Neural progenitor cell (in vitro differentiated cells): ENCODE measurements at regions not wholly inside any gene's neighbourhood (a gene's known extent, or its start where the extent isn't known, plus 50 kb on each side); places are given as distances from the start of the nearest gene placed in this dataset.
A peak's percentile ranks its signal among the peaks of the same experiment; 100 is the strongest.

Experiments
- DNase-seq: peaks from one replicate; pipeline ENCODE4 v3.0.0-alpha.2; 2016; ENCODE audit warnings: low spot score
- H2AFZ ChIP-seq: fragments of 200-600 bp; sonication (generic); replicated peaks from 2 replicates; pipeline ENCODE4 v1.6.1; 2016; ENCODE audit warnings: antibody characterized with exemption
- H3F3A ChIP-seq: fragments of 200-600 bp; sonication (generic); 2 replicates; pipeline ENCODE4 v1.6.1; 2016; ENCODE audit warnings: antibody characterized with exemption, low read depth
- H3K27ac ChIP-seq: fragments of 200-600 bp; sonication (generic); 2 replicates; pipeline ENCODE4 v1.5.1; 2016; ENCODE audit warnings: mild to moderate bottlenecking
- H3K27me3 ChIP-seq: fragments of 200-600 bp; sonication (generic); 2 replicates; pipeline ENCODE4 v1.6.1; 2016; ENCODE audit warnings: mild to moderate bottlenecking, moderate library complexity
- H3K36me3 ChIP-seq: fragments of 200-600 bp; sonication (generic); 2 replicates; pipeline ENCODE4 v1.5.1; 2016
- H3K4me1 ChIP-seq: fragments of 200-600 bp; sonication (generic); 2 replicates; pipeline ENCODE4 v1.6.1; 2016; ENCODE audit warnings: mixed run types
- H3K4me2 ChIP-seq: fragments of 200-600 bp; sonication (generic); 2 replicates; pipeline ENCODE4 v1.6.1; 2016
- H3K4me3 ChIP-seq: fragments of 200-600 bp; sonication (generic); 2 replicates; pipeline ENCODE4 v1.5.1; 2016
- H3K79me2 ChIP-seq: fragments of 200-600 bp; sonication (generic); 2 replicates; pipeline ENCODE4 v1.6.1; 2016; ENCODE audit warnings: low read depth
- H3K9ac ChIP-seq: fragments of 200-600 bp; sonication (generic); 2 replicates; pipeline ENCODE4 v1.6.1; 2016
- H3K9me3 ChIP-seq: fragments of 200-600 bp; sonication (generic); 2 replicates; pipeline ENCODE4 v1.5.1; 2016; ENCODE audit warnings: low read depth
- H4K20me1 ChIP-seq: fragments of 200-600 bp; sonication (generic); 2 replicates; pipeline ENCODE4 v1.6.1; 2016; ENCODE audit warnings: low read depth
- H3K27ac Mint-ChIP-seq: 3 replicates; pipeline ENCODE4 v1.8.0; 2021; ENCODE audit warnings: mixed read lengths
- H3K27me3 Mint-ChIP-seq: 2 replicates; pipeline ENCODE4 v1.8.0; 2022; ENCODE audit warnings: low read depth, mild to moderate bottlenecking, inconsistent platforms, moderate library complexity, mixed read lengths; ENCODE audit not compliant: insufficient read depth
- H3K36me3 Mint-ChIP-seq: 3 replicates; pipeline ENCODE4 v1.8.0; 2021; ENCODE audit warnings: mixed read lengths
- H3K4me1 Mint-ChIP-seq: 3 replicates; pipeline ENCODE4 v1.8.0; 2021; ENCODE audit warnings: mixed read lengths
- H3K4me3 Mint-ChIP-seq: 3 replicates; pipeline ENCODE4 v1.8.0; 2021; ENCODE audit warnings: mild to moderate bottlenecking, moderate library complexity, mixed read lengths
- H3K9me3 Mint-ChIP-seq: 3 replicates; pipeline ENCODE4 v1.8.0; 2020; ENCODE audit warnings: mixed read lengths
- EZH2 ChIP-seq: fragments of 200-600 bp; sonication (generic); IDR thresholded peaks from 2 replicates; pipeline ENCODE4 v1.6.1; 2017; ENCODE audit warnings: antibody characterized with exemption, mild to moderate bottlenecking, moderate library complexity
- EZH2phosphoT487 ChIP-seq: fragments of 200-600 bp; sonication (generic); IDR thresholded peaks from 2 replicates; pipeline ENCODE4 v1.6.1; 2017; ENCODE audit warnings: antibody characterized with exemption
- TF ChIP-seq, protein P1 (sequence below): fragments of 200-600 bp; sonication (generic); IDR thresholded peaks from 2 replicates; pipeline ENCODE4 v1.5.1; 2017; ENCODE audit warnings: antibody characterized with exemption, mild to moderate bottlenecking

DNA sequence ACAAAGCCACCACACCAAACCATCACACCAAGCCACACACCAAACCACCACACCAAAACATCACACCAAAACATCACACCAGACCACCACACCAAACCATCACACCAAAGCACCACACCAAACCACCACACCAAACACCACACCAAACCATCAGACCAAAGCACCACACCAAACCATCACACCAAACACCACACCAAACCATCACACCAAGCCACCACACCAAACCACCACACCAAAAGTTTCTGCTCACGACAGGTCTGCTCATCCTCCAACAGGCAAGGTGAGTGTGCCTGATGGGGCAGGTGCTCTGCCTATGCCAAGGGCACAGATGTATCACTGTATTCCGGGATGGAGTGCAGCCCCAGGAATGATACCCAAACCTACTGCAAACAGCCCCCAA is 87.9 kb upstream of the FSTL4 start:
- H3K4me2 ChIP-seq = no peak overlapping the region
- no peak overlapping the region for H3K4me3 Mint-ChIP-seq
- H3K9me3 Mint-ChIP-seq = peaks cover 4% of the 10 kb centered on the region
- H2AFZ ChIP-seq = no peak overlapping the region
- H3K4me3 ChIP-seq = no peak overlapping the region
- H3K27ac Mint-ChIP-seq = peak overlapping the region; percentile 31
- H3K27me3 ChIP-seq = no peaks in the 10 kb centered on the region
- H3K4me1 Mint-ChIP-seq = peaks cover 6% of the 10 kb centered on the region
- H3K9me3 ChIP-seq = no peaks in the 10 kb centered on the region
- no peaks in the 10 kb centered on the region for H4K20me1 ChIP-seq
- no peaks in the 10 kb centered on the region for H3K79me2 ChIP-seq
- no peak overlapping the region for H3K9ac ChIP-seq
- H3K36me3 ChIP-seq = no peaks in the 10 kb centered on the region
- H3K27me3 Mint-ChIP-seq = peaks cover 7% of the 10 kb centered on the region
- no peak for DNase-seq
- H3K27ac ChIP-seq = no peak overlapping the region
- H3K36me3 Mint-ChIP-seq = no peaks in the 10 kb centered on the region
- H3K4me1 ChIP-seq = no peaks in the 10 kb centered on the region
- no peaks in the 10 kb centered on the region for H3F3A ChIP-seq
- TF ChIP-seq EZH2 (no peak), EZH2phosphoT487 (no peak)
- TF ChIP-seq, protein P1, sequence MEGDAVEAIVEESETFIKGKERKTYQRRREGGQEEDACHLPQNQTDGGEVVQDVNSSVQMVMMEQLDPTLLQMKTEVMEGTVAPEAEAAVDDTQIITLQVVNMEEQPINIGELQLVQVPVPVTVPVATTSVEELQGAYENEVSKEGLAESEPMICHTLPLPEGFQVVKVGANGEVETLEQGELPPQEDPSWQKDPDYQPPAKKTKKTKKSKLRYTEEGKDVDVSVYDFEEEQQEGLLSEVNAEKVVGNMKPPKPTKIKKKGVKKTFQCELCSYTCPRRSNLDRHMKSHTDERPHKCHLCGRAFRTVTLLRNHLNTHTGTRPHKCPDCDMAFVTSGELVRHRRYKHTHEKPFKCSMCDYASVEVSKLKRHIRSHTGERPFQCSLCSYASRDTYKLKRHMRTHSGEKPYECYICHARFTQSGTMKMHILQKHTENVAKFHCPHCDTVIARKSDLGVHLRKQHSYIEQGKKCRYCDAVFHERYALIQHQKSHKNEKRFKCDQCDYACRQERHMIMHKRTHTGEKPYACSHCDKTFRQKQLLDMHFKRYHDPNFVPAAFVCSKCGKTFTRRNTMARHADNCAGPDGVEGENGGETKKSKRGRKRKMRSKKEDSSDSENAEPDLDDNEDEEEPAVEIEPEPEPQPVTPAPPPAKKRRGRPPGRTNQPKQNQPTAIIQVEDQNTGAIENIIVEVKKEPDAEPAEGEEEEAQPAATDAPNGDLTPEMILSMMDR = no peak

DNA sequence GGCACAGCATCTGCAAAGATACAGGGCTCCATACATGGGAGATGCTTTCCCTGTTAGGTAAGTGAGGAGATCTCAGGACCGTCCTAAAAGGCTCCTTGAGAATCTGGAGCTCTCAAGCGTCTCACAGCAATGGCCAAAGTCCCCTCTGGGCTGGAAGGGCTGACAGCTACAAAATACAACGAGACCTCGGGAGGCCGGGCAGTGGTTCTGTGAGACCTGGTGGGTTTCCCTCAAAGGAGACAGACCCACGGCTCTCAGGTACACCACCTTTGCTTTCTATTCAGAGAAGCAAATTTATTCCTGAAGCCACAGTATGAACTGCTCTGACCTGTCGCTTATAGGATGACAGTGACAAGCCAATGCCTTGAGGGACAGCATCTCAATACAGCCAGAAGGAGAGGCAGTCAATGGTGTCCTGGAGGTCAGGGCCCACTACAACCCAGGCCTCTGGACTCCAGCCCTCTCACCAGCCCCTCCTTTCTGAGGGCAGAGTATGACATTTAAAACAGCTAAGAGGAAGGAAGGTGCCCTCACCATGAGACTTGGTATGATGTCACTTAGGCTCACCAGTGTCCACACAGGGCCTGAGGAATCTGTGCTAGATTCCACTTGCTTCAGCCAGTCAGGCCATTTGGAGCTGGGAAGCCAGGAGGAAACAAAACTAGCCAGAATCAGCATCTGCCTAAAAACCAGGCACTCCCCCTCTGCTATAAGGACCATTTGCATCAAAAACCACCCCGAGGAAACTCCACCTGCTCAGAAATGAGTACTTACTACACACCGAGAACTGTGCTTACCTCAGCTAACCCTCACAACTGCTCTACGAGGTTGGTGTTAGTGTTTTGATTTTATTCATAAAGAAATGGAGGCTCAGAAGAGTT is 86.5 kb upstream of the FSTL4 start:
- H3F3A ChIP-seq = no peaks in the 10 kb centered on the region
- H2AFZ ChIP-seq = no peak overlapping the region
- peaks cover 6% of the 10 kb centered on the region for H3K4me1 Mint-ChIP-seq
- TF ChIP-seq EZH2phosphoT487 = no peak
- no peak for TF ChIP-seq EZH2
- TF ChIP-seq, protein P1 = no peak
- H3K36me3 Mint-ChIP-seq = no peaks in the 10 kb centered on the region
- no peak overlapping the region for H3K27ac Mint-ChIP-seq
- no peak overlapping the region for H3K4me3 ChIP-seq
- no peaks in the 10 kb centered on the region for H3K27me3 ChIP-seq
- H3K4me3 Mint-ChIP-seq = no peak overlapping the region
- H3K27me3 Mint-ChIP-seq = peaks cover 9% of the 10 kb centered on the region
- H3K4me2 ChIP-seq = no peak overlapping the region
- H3K27ac ChIP-seq = no peak overlapping the region
- H3K9me3 Mint-ChIP-seq = peaks cover 4% of the 10 kb centered on the region
- no peaks in the 10 kb centered on the region for H3K36me3 ChIP-seq
- H4K20me1 ChIP-seq = no peaks in the 10 kb centered on the region
- no peak for DNase-seq
- no peak overlapping the region for H3K9ac ChIP-seq
- no peaks in the 10 kb centered on the region for H3K79me2 ChIP-seq
- no peaks in the 10 kb centered on the region for H3K4me1 ChIP-seq
- no peaks in the 10 kb centered on the region for H3K9me3 ChIP-seq

DNA sequence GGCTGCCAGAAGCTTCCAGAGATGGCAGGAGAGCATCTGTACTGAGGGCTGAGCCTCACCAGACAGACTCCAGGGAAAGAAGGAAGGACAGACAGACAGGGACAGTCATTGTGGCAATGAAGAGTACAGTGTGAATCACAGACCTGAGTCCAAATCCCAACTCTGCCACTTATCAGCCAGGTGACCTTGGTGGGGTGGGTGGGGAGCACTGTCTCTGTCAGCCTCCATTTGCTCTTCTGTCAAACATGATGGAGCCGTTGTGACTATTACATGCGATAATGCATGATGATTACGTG is 85.9 kb upstream of the FSTL4 start:
- Histone ChIP-seq H3K27me3 (no peaks in the 10 kb centered on the region), H2AFZ (no peak overlapping the region), H3F3A (no peaks in the 10 kb centered on the region), H4K20me1 (no peaks in the 10 kb centered on the region), H3K4me2 (no peak overlapping the region), H3K9ac (no peak overlapping the region), H3K4me3 (no peak overlapping the region), H3K9me3 (no peaks in the 10 kb centered on the region), H3K36me3 (no peaks in the 10 kb centered on the region), H3K79me2 (no peaks in the 10 kb centered on the region), H3K4me1 (no peaks in the 10 kb centered on the region), H3K27ac (no peak overlapping the region)
- Mint-ChIP-seq H3K9me3 (peaks cover 4% of the 10 kb centered on the region), H3K4me1 (peaks cover 6% of the 10 kb centered on the region), H3K27me3 (peaks cover 9% of the 10 kb centered on the region), H3K36me3 (no peaks in the 10 kb centered on the region), H3K27ac (no peak overlapping the region), H3K4me3 (no peak overlapping the region)
- TF ChIP-seq EZH2 (no peak), EZH2phosphoT487 (no peak)
- TF ChIP-seq, protein P1 = no peak
- no peak for DNase-seq
